Esophagus squamous epithelium (tissue), 5 donors: ENCODE measurements at regions not wholly inside any gene's neighbourhood (a gene's known extent, or its start where the extent isn't known, plus 50 kb on each side); places are given as distances from the start of the nearest gene placed in this dataset.
"Not testable (repeated sequence)": the region's sequence is repeated elsewhere in the genome, so short reads cannot be mapped to it uniquely, and the experiment has no call there.

ENCODE experiments used
- DNase-seq: peaks from one replicate; lab custom pipeline; 2025; lab: John Stamatoyannopoulos, UW
- H3K27ac ChIP-seq, 4 donors: fragments of 200-600 bp; sonication (generic); one replicate each; pipeline ENCODE4 v1.5.1; 2016 to 2019; ENCODE audit warnings: mild to moderate bottlenecking in 1 of 4
- H3K27me3 ChIP-seq, 4 donors: fragments of 200-600 bp; sonication (generic); 1 replicate in 3 of 4; 2 replicates in 1 of 4; pipeline versions ENCODE4 v1.5.1 to v1.6.0; 2017 to 2021; ENCODE audit warnings: antibody characterized with exemption in 1 of 4
- H3K36me3 ChIP-seq, 3 donors: fragments of 200-600 bp; sonication (generic); one replicate each; pipeline ENCODE4 v1.5.1; 2016 to 2019
- H3K4me1 ChIP-seq, 3 donors: fragments of 200-600 bp; sonication (generic); one replicate each; pipeline ENCODE4 v1.5.1; 2017 to 2019
- H3K4me3 ChIP-seq, 4 donors: fragments of 200-600 bp; sonication (generic); 1 replicate in 3 of 4; 2 replicates in 1 of 4; pipeline ENCODE4 v1.5.1; 2016 to 2019; ENCODE audit warnings: mild to moderate bottlenecking in 2 of 4, moderate library complexity in 1 of 4
- H3K9me3 ChIP-seq, 3 donors: fragments of 200-600 bp; sonication (generic); one replicate each; pipeline ENCODE4 v1.5.1; 2016 to 2019
- CTCF ChIP-seq, 6 experiments: fragments of 450-650 bp in 4 of 6; fragments of 200-600 bp in 2 of 6; sonication (generic) in 2 of 6; IDR thresholded peaks; one replicate each; pipeline ENCODE4 v1.5.1; 2016 to 2019; ENCODE audit warnings: antibody characterized with exemption in 6 of 6, mild to moderate bottlenecking in 4 of 6, moderate library complexity in 4 of 6
- POLR2A ChIP-seq, 4 donors: fragments of 450-650 bp; IDR thresholded peaks; one replicate each; pipeline ENCODE4 v1.6.1; 2017; ENCODE audit warnings: antibody characterized with exemption in 4 of 4, mild to moderate bottlenecking in 4 of 4, moderate library complexity in 3 of 4
- WGBS, 2 donors: methylation state at CpG; one replicate each; pipeline ENCODE4 v1.1.5; 2018; 5-methylcytosine and 5-hydroxymethylcytosine counted together
- intact Hi-C: fragments of 100-400 bp; cut with DNase I; formaldehyde crosslinking; loops from one replicate; pipeline ENCODE4 v1.15.0; 2022
- donor health status: DM: yes; HTN: yes; CAD: no.

- H3K27me3 ChIP-seq, H3K4me3 ChIP-seq, H3K9me3 ChIP-seq, H3K36me3 ChIP-seq, H3K27ac ChIP-seq, H3K4me1 ChIP-seq, intact Hi-C loops, DNase-seq: not testable (repeated sequence)
- WGBS, 2 donors = 82% methylated on average over 4 of the region's 4 CpGs; no CpG with 5 or more reads in 1 of the 2 donors
Measured at GRCh38 chr14:27826149-27826548, 940.4 kb upstream of the FOXG1 start.

DNA sequence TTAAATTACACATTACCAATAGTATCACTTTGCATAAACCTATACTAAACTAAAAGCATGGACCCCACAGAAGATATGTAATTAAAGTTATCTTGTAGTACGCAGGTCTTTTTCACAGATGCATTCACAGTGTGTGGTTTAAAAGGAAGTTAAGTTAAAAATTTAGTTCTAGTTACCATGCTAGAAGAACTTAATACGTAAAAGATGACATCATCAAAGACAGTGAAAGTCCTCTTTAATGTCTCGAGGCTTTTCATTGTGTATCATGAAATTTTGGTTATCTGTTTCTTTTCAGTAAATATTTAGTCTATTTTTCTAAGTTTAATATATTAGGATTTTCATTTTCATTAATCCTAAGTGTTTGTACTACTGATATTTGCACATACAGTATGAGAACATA lies 934.6 kb upstream of the FOXG1 start:
- H3K27ac ChIP-seq, H3K4me1 ChIP-seq, H3K36me3 ChIP-seq, H3K27me3 ChIP-seq, intact Hi-C loops, DNase-seq, H3K4me3 ChIP-seq, H3K9me3 ChIP-seq: not testable (repeated sequence)
- WGBS, 2 donors = 73 to 83% methylated on average over 3 of the region's 3 CpGs

DNA sequence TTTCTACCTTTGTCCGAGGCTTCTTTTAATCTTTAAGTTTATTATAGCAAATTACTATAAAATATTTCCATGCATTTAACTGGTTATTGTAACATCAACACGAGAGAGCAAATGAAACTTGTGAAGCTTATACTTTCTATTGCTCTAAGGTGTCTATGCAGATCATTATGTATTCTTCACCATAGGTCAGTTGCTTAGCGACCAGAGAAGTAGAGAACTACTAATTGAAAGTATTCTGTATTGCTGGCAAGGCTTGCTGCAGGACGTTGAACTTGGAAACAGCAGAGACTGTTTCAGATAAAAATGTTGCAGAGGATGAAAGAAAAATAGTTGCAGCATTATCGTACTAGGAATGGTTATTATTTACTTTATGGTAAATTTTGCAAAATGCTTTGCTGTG lies 933.6 kb upstream of the FOXG1 start:
- H3K36me3 ChIP-seq, H3K27ac ChIP-seq, H3K9me3 ChIP-seq, H3K27me3 ChIP-seq, H3K4me1 ChIP-seq, intact Hi-C loops, H3K4me3 ChIP-seq, DNase-seq: not testable (repeated sequence)
- WGBS, 2 donors = 47 to 54% methylated on average over 5 of the region's 5 CpGs

GRCh38 chr14:27836386-27836785 lies 930.2 kb upstream of the FOXG1 start:
- H3K4me1 ChIP-seq = no peaks in the 10 kb centered on the region

DNA sequence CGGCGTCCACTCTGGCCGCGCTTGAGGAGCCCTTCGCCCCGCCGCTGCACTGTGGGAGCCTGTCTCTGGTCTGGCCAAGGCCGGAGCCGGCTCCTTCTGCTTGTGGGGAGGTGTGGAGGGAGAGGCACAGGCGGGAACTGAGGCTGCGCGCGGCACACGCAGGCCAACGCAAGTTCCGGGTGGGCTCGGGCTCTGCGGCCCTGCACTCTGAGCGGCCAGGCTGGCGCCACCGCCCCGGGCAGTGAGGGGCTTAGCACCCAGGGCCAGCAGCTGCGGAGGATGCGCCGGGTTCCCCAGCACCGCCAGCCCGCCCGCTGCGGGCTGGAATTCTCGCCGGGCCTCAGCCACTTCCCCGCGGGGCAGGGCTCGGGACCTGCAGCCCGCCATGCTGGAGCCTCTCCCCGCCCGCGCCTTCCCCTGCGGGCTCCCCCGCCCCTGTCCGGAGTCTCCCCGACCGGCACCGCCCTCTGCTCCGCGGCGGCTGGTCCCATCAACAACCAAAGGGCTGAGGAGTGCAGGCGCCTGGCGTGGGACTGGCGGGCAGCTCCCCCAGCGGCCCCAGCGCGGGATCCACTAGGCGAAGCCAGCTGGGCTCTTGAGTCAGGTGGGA lies 921.2 kb upstream of the FOXG1 start:
- TF ChIP-seq CTCF (IDR thresholded peaks at IDR 0.05) (no peak), POLR2A (IDR thresholded peaks at IDR 0.05) (no peak)
- Histone ChIP-seq H3K36me3 (no peaks in the 10 kb centered on the region), H3K4me1 (no peaks in the 10 kb centered on the region), H3K27ac (no peak overlapping the region), H3K9me3 (no peaks in the 10 kb centered on the region), H3K27me3 (no peaks in the 10 kb centered on the region), H3K4me3 (no peak overlapping the region)
- DNase-seq = no peak
- 87 to 97% methylated on average over 3 to 7 of the region's 54 CpGs for WGBS, 2 donors
- intact Hi-C loops = no loop called here

More at GRCh38 chr14:27836386-27836785, 930.2 kb upstream of the FOXG1 start:
- Histone ChIP-seq H3K36me3 (no peaks in the 10 kb centered on the region), H3K27me3 (no peaks in the 10 kb centered on the region), H3K27ac (no peak overlapping the region), H3K4me3 (no peak overlapping the region), H3K9me3 (no peaks in the 10 kb centered on the region)
- no peak for DNase-seq
- TF ChIP-seq POLR2A (IDR thresholded peaks at IDR 0.05) = no peak
- TF ChIP-seq CTCF (IDR thresholded peaks at IDR 0.05) = no peak
- intact Hi-C loops = no loop called here

- Histone ChIP-seq H3K4me1 (no peaks in the 10 kb centered on the region), H3K4me3 (no peak overlapping the region), H3K27me3 (no peaks in the 10 kb centered on the region), H3K9me3 (no peaks in the 10 kb centered on the region), H3K27ac (no peak overlapping the region), H3K36me3 (no peaks in the 10 kb centered on the region)
- 78 to 95% methylated on average over 4 to 8 of the region's 8 CpGs for WGBS, 2 donors
- no peak for DNase-seq
- intact Hi-C loops = no loop called here
- TF ChIP-seq POLR2A (IDR thresholded peaks at IDR 0.05) = no peak
- TF ChIP-seq CTCF (IDR thresholded peaks at IDR 0.05) = no peak
Measured at GRCh38 chr14:27845902-27846301, 920.7 kb upstream of the FOXG1 start.

- H3K9me3 ChIP-seq, H3K36me3 ChIP-seq, H3K27me3 ChIP-seq, DNase-seq, H3K4me3 ChIP-seq, H3K27ac ChIP-seq, intact Hi-C loops, H3K4me1 ChIP-seq: not testable (repeated sequence)
- WGBS, 2 donors = 89 to 90% methylated on average over 1 of the region's 1 CpG
Measured at GRCh38 chr14:27847480-27847879, 919.1 kb upstream of the FOXG1 start.

- H3K4me3 ChIP-seq, intact Hi-C loops, H3K27me3 ChIP-seq, DNase-seq, H3K9me3 ChIP-seq, H3K36me3 ChIP-seq, H3K4me1 ChIP-seq: not testable (repeated sequence)
- peak overlapping the region in 1 of 4 donors; percentile 67 for H3K27ac ChIP-seq
Measured at GRCh38 chr14:27849193-27849592, 917.4 kb upstream of the FOXG1 start.
